AG20443 (cell line): ENCODE measurements at regions not wholly inside any gene's neighbourhood (a gene's known extent, or its start where the extent isn't known, plus 50 kb on each side); places are given as distances from the start of the nearest gene placed in this dataset.
A peak's percentile ranks its signal among the peaks of the same experiment; 100 is the strongest.

Source experiments
- DNase-seq: peaks from one replicate; pipeline ENCODE4 v3.0.0; 2012; ENCODE audit warnings: low spot score, mixed read lengths

DNA sequence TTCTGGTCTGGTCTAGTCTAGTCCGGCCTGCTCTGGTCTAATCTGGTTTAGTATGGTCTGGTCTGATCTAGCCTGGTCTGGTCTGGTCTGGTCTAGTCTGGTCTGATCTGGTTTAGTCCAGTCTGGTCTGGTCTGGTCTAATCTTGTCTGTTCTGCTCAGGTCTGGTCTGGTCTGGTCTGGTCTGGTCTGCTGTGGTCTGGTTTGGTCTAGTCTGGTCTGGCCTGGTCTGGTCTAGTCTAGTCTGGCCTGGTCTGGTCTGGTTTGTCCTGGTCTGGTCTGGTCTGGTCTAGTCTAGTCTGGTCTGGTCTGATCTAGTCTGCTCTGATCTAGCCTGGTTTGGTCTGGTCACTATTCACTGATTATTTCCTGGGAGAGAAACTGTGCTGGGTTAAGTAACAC is 84.1 kb upstream of the PRR23E start:
- no peak for DNase-seq

DNA sequence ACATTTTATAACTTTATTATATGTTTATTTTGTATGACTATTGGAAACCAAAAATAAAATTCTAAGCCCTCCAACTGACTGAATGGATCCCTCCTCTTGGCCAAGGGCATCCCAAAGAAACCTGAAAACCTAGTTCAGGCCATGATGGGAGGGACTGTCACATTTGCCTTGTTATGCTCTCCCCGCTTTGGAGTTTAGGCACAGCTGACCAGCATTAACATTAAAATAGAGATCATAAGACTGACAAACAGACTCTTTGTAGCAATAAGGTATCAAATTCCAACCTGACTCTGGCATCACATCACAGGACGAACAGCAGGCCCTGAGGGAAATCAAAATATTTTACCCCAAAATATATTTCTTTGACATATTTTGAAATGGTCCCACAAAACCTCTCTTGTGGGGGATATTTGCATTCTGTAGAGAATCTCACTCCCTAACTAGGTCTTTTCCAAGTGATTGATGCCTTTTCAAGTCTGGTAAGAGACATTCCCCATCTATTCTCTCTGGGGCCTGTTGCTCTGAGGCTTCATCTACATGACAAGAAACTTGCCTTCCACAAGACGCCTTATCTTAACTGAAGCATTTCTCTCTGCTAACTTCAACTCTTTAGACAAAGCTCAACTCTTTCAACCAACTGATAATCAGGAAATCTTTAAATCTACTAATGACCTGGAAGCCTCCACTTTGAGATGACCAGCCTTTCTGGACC is 81.8 kb upstream of the PRR23E start:
- DNase-seq, result no peak

DNA sequence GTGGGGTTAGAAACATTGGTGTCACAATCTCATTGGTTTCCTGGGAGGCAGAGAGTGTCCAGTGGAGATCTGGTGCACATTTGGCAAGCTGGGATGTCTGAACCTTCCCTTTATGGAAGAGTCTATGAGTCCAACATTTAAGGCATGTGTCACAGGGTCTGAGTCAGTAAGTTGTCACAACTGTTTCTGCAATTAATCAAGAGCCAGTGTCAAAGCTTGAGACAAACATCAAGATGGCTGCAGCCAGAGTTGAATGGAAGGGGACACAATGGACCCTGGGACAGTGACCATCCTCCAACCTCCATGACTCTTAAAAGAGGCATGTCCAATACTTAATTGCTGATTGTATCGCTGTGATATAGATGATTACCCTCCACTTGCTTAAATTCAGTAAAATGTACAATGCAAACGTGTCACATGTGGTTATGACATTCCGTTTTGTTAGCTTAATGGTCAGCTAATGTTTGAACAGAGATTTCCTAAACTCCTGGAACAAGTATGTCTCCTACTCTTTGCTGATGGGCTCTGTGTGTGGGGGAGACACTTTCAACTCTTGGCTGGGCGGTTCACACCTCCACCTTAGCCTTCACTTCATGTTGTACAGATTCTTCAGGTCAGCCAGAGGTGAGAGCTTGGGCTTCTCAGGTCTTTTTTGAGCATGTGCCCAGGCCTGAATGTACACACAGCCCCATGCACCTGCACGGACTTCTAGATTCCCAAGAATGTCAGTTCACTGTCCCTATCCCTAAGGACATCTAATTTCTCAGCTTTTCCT is 79.9 kb upstream of the PRR23E start:
- no peak for DNase-seq

DNA sequence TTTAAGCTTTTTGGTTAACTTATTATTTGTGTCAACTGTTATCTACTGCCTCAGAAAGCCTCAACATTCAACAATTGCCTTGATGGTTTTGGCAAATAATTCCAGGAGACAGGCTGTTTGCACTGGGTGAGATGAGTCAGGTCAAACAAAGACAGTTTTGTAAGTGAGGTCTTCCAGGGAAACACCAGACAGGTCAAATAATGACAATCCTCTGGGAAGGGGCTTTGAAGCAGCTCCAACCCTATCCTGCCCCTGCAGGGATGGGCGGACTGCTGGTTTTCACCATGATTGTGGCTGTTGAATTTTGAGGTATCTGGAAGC is 79.4 kb upstream of the PRR23E start:
- no peak for DNase-seq

DNA sequence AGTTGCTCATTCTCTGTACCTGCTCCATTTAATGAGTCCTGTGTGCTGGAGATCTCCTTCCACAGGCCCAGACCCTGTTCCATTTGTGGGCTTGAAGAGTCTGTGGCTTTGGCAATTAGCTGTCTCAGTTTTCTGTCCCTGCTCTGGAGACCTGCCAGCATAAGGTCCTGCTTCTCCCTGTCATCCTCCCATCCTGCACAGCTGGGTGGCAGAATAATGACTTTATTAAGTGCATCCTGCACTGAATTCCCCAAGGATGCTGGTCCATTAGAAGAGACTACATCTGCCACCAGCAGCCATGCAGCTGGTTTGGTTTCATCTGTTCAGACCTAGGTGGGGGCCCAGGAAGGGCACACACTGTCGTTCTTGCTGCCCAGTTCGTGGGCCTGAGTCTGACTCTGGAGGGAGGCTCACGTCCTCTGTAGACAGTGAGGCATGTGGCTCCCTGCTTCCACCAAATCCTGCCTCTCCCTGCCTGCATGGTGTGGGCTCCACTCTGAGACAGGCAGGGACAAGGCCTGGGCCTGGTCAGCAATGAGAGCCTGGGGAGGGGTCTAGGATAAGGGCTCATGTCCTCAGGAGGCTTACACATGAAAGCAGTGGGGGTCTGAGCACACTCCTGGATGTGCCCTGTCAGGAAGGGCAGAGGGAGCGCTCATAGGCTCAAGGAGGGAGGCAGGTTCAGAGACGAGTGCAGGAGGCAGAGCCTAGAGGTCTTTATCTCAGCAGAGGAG is 78.4 kb upstream of the PRR23E start:
- DNase-seq, result no peak

DNA sequence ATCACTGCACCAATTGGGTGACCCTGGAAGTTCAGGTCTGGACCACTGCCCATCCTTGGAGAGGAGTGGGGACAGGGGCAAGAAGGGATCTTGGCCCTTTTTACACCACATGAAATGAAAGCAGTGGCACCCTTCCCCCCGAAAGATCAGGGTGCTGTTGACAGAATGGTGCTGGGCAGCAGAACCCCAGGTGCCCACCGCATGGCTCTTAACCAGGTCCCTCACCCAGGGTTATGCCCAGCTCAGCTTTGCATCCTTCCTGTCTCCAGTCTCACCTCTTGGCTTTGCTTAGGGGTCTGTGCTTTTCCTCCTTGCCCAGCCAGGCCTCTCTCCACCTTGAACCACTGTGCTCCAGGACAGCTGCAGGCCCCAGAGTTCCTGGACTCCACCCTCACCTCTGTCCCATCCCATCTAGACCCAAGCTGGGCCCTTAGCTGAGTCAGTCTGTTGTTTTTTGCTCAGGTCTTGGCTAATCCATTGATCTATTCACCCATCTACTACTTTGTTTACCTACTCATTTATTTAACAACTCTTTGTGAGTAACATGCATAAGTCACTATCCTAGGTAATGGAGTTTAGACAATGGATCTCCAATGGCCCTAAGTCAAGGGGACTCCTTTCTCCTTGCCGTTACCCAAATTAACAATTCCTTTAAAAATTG is 77.1 kb upstream of the PRR23E start:
- no peak for DNase-seq

DNA sequence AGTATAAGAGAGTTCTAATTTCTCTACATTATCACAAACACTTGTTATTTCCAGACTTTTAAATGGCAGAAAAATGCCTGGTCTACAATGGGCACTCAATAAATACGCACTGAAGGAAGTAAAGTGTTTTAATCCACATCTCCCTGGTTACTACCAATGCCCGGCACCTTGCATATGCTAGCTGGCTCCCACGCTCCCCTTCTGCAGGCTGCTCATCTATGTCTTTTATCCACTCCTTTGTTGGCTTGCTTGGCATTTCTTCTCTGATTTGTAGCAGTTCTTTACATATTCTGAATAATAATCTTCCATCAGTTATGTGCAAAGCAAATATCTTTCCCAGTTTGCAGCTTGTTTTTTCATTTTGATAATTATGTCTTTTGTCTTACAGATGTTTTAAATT is 74.6 kb upstream of the PRR23E start:
- DNase-seq, result no peak

DNA sequence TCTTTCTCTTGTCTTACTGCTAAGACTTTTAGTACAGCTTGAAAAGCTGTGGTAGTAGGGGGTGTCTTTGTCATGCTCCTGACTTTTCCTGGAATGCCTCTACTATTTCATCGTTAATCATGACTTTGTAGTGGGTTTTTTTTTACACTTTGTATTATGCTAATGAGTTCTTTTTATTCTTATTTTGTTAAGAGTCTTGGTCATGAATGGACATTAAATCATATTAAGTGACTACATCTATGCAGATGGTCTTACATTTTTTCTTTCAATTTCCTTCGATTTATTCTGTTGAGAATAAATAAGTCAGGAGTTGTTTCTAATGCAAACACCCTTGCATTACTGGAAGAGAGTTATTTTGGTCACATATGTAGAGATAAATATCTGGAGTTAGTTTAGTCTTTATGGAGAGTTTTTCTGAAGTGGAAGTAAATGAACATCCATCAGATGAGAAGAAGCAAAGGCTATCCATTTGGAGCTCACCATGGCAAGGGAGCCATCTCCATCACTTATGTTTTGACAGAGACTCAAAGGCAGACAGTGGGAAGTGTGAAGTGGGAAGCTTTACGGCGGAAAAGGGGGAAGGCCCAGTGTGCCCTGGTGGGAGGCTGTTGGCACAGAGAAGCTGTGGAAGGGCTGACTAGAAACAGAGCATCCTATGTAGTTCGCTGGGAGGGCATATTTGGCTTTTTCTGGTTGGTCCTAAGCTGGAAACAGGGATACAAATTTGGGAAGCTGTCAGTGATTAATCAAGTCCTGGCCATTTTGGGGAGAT is 73.1 kb upstream of the PRR23E start:
- no peak for DNase-seq

DNA sequence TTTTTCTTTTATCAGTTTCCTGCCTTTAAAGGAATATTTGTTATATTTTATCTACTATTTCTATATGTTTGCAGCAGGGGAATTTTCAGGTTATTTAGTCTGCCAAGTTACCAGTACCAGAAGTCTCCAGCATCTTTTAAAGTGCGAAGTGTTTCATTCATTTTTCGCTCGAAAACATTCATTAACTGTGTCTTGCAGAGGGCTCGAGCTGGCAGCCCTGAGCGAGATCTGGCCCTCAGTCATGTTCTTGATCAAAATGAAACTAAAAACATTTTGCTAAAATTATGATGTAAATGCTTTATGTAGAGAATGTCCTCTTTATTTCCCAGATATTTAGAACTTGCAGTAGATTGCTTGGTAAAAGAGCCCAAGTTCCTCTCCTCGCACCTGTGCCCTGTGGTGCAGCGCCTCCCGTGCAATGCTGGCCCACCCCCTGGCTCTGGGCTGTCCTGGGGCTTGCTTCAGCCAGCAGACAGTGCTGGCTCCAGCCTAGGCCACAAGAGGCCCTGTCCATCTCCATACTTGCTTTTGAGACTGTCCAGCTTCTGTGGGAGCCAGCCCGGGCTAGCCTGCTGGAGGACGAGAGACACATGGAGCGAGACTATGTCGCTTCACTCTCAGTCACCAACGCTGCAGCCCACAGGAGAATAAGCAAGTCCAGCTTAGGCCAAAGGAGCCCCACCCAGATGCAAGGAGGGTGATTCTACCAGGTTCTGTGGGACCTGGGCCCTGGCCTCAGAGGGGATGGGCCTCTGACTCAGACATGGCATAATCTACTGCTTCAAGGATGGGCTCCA is 71.9 kb upstream of the PRR23E start:
- DNase-seq, result no peak

DNA sequence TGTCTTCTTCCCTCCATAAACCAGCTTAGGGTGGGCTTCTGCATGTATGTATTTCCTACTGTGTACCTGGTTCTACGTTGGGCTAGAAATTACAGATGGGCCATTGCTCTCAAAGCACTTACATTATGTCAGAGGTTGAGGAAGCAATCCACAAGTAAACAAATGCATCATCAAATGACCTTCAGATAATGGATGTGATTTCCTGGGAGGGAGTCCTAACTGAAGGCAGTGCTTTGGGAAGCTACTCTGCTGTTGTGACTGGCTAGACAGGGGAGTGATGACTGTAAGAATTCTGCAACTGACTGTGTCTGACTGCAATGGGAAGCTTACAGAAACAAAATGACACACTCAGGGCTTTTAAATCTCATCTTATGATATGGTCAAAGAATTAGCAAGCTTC is 71.0 kb upstream of the PRR23E start:
- DNase-seq, result no peak

DNA sequence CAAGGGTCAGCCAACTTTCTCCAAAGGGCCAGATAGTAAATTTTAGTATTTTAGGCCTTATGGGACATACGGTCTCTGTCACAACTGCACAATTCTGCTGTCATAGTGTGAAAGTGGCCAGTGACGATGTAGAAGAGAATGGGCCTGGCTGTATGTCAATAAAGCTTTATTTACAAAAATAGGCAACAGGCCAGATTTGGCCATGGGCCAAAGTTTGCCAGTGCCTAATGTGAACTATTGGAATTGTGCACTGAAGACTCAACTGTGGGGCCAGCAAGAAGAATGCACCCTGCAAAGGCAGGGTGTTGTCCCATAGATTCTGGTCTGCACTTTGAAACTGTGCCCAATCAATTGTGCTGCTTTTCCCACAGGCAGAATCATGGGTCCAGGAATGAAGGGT is 69.4 kb upstream of the PRR23E start:
- no peak for DNase-seq

DNA sequence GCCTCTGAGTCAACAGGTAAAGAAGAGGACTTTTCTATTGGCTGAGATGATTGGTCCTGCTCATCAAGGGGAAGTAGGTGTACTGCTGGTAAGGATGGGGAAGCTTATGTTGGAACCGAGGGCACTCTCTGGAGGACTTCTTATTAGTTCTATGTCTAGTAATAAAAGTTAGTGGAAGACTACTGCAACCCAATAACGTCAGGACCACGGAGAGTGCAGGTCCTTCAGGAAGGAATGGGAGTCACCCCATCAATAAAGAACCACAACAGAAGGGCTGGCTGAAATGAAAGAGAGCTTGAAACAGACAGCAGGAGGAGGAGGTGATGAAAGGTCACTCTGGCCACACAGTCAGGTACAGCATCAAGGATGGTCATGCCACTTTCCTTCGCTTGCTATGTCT is 68.8 kb upstream of the PRR23E start:
- DNase-seq, result no peak

DNA sequence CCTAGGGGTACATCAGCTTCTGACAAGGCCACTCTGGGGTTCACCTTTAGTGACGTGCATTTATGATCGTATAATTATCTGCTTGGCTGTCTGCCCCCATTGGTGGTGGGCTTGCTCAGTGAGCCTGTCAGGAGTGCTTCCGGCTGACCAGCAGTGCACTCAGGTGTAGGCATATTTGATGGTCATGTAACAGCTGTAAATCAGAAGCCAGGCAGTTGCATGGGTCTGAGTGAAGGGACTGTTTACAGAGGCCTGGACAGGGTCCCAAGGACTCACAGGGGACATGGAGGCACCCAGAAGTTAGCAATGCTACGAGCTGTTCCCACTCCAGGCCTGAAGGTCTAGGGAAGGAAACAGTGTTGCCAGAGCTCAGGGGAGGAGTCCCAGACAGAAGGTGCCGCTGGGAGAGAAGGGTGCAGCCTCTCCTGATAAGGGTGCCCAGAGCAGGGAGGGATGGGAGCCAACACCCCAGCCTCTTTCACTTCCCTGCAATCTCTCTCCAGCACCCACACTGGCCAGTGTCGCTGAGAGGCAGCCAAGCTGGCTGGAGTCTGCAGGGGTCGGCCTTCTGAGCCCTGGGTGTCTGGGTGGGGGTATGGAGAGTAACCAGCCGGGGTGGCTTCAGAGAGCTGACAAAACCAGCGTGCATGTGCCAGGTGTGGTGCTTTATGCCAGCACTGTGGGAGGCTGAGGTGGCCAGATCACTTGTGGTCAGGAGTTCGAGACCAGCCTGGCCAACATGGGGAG is 61.3 kb upstream of the PRR23E start:
- DNase-seq, result no peak

DNA sequence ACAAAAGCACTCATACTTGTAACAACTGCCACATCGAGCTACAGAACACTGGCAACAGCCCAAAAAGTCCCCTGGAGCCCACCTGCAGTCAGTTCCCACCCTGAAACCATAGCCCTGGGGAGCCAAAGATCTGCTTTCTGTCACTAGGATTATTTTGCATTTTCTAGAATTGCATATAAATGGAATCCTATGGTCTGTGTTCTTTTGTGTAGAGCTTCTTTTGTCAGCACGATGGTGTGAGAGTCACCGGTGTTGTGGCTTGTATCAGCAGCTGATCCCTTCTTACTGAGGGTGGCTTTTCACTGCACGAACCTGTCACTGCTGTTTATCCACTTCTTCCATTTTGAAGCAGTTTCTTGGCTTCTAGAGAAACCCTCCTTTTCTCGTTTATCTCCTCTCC is 60.1 kb upstream of the PRR23E start:
- DNase-seq, result no peak

DNA sequence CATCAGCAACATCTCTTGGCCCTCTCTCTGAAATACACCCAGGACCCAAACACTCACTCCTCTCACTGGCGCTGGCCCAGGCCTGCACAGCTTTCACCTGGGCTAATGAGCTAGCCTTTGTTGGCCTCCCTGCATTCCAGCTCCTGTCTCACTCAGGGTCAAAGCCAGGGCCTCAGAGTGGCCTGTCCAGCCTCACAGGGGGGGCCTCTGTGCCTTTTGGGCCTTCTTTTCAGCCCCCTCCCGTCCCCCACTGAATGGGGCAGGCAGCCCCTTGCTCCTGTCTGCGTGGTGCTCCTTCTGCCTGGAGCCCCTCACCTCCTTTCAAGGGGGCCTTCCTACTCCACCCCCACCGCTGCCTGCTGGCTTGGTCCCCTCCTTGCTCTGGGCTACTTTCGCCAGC is 59.0 kb upstream of the PRR23E start:
- no peak for DNase-seq

DNA sequence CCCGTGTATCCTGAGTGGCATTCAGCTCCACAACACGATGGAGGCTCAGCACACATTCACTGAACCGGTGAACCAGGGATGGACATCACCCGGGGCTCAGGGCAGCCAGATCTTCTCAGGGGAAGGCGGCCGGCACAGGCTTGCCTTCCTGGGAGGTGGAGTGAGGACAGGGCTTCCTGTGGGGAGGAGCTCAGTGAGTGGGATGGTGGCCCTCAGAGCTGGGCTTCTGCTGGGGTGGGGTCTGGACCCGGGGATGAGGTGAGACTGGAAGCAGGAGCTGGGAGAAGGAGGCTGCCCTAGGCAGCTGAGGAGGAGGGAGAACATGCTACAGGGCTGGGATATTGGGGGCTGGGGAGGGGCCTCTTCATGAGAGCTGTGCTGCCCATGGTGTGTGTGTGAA is 58.5 kb upstream of the PRR23E start:
- DNase-seq, result no peak

DNA sequence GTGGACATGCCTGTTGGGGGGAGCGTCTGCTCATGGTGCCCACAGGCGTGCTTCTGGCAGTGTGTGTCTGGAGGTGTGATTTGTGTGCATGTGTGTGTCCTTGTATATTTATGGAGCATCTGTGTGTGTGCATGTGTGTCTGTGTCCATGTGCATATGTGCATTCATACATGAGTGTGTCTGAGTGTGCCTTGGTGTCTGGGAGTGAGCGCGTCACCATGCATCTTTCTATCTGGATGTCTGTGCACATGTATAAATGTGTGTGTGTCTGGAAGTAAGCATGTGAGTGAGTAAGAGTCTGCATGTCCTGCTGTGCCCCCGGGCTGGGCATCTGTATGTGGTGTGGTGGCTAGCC is 58.1 kb upstream of the PRR23E start:
- DNase-seq, result no peak

DNA sequence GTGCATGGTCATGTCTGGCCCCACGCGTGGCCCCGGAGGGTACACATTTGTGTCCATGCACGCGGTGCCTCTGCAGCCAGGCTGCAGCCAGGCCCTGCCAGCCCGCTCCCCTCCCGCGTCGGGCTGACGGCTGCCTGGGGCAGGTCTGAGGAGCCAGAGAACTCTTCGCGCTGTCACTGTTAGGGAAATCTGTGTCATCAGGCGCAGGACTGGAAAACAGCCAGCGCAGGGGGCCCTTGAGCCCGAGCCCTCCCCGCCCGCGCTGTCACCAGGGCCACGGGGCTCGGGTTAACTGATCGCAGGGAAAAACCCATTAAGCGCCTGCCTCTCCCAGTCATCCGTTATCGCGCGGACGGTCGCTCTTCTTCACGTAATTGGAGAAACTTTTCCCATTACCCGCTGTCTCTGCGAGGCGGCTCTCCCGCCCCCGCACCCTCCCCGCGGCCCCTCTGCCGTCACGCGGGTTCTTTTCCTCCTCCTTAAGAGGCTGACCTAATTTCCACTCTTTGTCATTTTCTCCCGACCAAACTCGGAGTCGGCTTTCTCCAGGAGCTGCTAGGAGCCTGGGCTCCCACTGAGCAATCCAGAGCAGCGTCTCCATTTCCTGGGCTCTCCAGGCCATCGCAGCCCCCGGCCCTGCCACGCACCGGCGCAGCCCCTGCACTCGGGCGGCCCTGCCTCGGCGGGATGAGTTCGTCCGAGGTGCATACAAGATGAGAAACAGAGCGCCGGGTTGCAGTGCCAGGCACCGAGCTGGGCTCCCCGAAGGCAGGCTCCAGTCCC is 57.5 kb upstream of the PRR23E start:
- peak; percentile 55 for DNase-seq

DNA sequence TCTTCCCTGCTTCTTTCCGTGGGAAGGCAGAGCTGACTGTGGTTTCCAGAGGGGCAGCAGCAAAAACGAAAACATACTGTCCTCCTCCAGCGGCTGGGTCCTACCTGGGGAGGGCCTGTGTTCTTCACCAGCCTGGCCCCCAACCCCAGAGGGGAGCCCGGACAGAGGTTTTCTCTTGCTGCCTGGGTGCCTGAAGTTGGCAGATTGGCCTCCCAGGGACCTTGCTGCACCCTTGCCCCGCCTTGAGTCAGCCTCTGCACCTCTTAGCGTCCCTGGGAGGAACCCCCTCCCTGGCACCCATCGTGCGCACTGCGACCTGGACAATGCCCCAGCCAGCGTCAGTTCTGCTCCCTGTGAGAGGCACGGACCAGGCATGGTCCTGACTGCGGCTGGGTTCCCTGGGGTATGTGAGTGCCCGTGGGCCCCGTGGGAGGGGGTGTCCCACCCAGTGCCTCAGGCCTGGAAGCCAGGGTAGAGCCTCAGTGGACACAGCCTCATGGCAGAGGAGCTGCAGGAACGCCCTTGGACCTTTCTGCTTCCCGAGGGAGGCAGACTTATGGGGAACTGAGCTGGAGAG is 56.8 kb upstream of the PRR23E start:
- no peak for DNase-seq
